Gastrocnemius medialis (tissue), 4 donors: ENCODE measurements at regions not wholly inside any gene's neighbourhood (a gene's known extent, or its start where the extent isn't known, plus 50 kb on each side); places are given as distances from the start of the nearest gene placed in this dataset.

Experiments used
- POLR2A ChIP-seq, 2 donors: fragments of 450-650 bp; IDR thresholded peaks; one replicate each; pipeline ENCODE4 v1.6.1; 2017; ENCODE audit warnings: antibody characterized with exemption in 2 of 2, mild to moderate bottlenecking in 2 of 2, moderate library complexity in 2 of 2
- TF ChIP-seq, protein P1 (sequence below), 5 experiments: fragments of 450-650 bp in 3 of 5; fragments of 200-600 bp in 2 of 5; sonication (generic) in 2 of 5; IDR thresholded peaks in 4 of 5; conservative IDR thresholded peaks in 1 of 5; 1 replicate in 4 of 5; 2 replicates in 1 of 5; pipeline ENCODE4 v1.5.1; 2016 to 2019; ENCODE audit warnings: antibody characterized with exemption in 5 of 5, mild to moderate bottlenecking in 3 of 5, moderate library complexity in 3 of 5

- TF ChIP-seq, protein P1, sequence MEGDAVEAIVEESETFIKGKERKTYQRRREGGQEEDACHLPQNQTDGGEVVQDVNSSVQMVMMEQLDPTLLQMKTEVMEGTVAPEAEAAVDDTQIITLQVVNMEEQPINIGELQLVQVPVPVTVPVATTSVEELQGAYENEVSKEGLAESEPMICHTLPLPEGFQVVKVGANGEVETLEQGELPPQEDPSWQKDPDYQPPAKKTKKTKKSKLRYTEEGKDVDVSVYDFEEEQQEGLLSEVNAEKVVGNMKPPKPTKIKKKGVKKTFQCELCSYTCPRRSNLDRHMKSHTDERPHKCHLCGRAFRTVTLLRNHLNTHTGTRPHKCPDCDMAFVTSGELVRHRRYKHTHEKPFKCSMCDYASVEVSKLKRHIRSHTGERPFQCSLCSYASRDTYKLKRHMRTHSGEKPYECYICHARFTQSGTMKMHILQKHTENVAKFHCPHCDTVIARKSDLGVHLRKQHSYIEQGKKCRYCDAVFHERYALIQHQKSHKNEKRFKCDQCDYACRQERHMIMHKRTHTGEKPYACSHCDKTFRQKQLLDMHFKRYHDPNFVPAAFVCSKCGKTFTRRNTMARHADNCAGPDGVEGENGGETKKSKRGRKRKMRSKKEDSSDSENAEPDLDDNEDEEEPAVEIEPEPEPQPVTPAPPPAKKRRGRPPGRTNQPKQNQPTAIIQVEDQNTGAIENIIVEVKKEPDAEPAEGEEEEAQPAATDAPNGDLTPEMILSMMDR (IDR thresholded peaks at IDR 0.05 in 4 of 5, conservative IDR thresholded peaks at IDR 0.05 in 1 of 5) = no peak
- TF ChIP-seq POLR2A (IDR thresholded peaks at IDR 0.05) = no peak
Measured at GRCh38 chr16:66258916-66259845, 107.3 kb upstream of the CDH5 start.
